ENCODE measurements at regions not wholly inside any gene's neighbourhood (a gene's known extent, or its start where the extent isn't known, plus 50 kb on each side); places are given as distances from the start of the nearest gene placed in this dataset.

GRCh38 chr11:127675581-127675980 is 675.0 kb upstream of the KIRREL3 start:
- TF ChIP-seq ZNF274 (IDR thresholded peaks at IDR 0.05; ENCODE audit: low read depth, low read length) = no peak
- TF ChIP-seq YY1 (IDR thresholded peaks at IDR 0.05; ENCODE audit: insufficient read depth, insufficient read length) = no peak
- no peak for TF ChIP-seq SUZ12 (IDR thresholded peaks at IDR 0.05; ENCODE audit: extremely low read depth, insufficient read depth, insufficient read length)
